ENCODE measurements at regions not wholly inside any gene's neighbourhood (a gene's known extent, or its start where the extent isn't known, plus 50 kb on each side); places are given as distances from the start of the nearest gene placed in this dataset.
"Not testable (repeated sequence)": the region's sequence is repeated elsewhere in the genome, so short reads cannot be mapped to it uniquely, and the experiment has no call there.

GRCh38 chr11:81802591-81802990 is 931.1 kb downstream of the FAM181B start:
- no peak for TF ChIP-seq EP300 (IDR thresholded peaks at IDR 0.05)
- no peak for TF ChIP-seq POLR2A (IDR thresholded peaks at IDR 0.05)
- no peak for TF ChIP-seq CTCF (IDR thresholded peaks at IDR 0.05)
- WGBS, 3 donors = 73 to 93% (median 91%) methylated on average over 3 of the region's 3 CpGs
- intact Hi-C loops (cut with DNase I) = no loop called here
- Histone ChIP-seq H3K4me1 (ENCODE audit: insufficient read depth) (no peaks in the 10 kb centered on the region), H3K27me3 (no peaks in the 10 kb centered on the region), H3K9me3 (no peaks in the 10 kb centered on the region), H3K27ac (no peak overlapping the region), H3K4me3 (no peak overlapping the region), H3K36me3 (no peaks in the 10 kb centered on the region)
- no peak for DNase-seq

- Histone ChIP-seq H3K27ac (no peak overlapping the region), H3K4me1 (ENCODE audit: insufficient read depth) (no peaks in the 10 kb centered on the region), H3K27me3 (no peaks in the 10 kb centered on the region), H3K4me3 (no peak overlapping the region), H3K9me3 (no peaks in the 10 kb centered on the region), H3K36me3 (no peaks in the 10 kb centered on the region)
- WGBS, 3 donors = 75 to 88% (median 87%) methylated on average over 4 of the region's 4 CpGs
- DNase-seq = no peak
- intact Hi-C loops (cut with DNase I) = no loop called here
- no peak for TF ChIP-seq CTCF (IDR thresholded peaks at IDR 0.05)
- TF ChIP-seq POLR2A (IDR thresholded peaks at IDR 0.05) = no peak
- TF ChIP-seq EP300 (IDR thresholded peaks at IDR 0.05) = no peak
These were observed 941.2 kb downstream of the FAM181B start for GRCh38 chr11:81792416-81792815.

GRCh38 chr11:81787584-81788049 is 946.0 kb downstream of the FAM181B start:
- Histone ChIP-seq H3K4me3 (no peak overlapping the region), H3K4me1 (ENCODE audit: insufficient read depth) (no peaks in the 10 kb centered on the region), H3K27me3 (no peaks in the 10 kb centered on the region), H3K36me3 (no peaks in the 10 kb centered on the region), H3K27ac (no peak overlapping the region), H3K9me3 (no peaks in the 10 kb centered on the region)
- no peak for TF ChIP-seq EP300 (IDR thresholded peaks at IDR 0.05)
- no peak for TF ChIP-seq CTCF (IDR thresholded peaks at IDR 0.05)
- no peak for TF ChIP-seq POLR2A (IDR thresholded peaks at IDR 0.05)
- intact Hi-C loops (cut with DNase I) = no loop called here
- 19 to 52% (median 32%) methylated on average over 1 of the region's 1 CpG for WGBS, 3 donors
- DNase-seq = no peak

- no peak overlapping the region for H3K27ac ChIP-seq
- TF ChIP-seq CTCF (IDR thresholded peaks at IDR 0.05) = no peak
- no peak for DNase-seq
- H3K36me3 ChIP-seq = no peaks in the 10 kb centered on the region
- H3K27me3 ChIP-seq = no peaks in the 10 kb centered on the region
- H3K4me3 ChIP-seq = no peak overlapping the region
- no peaks in the 10 kb centered on the region for H3K4me1 ChIP-seq (ENCODE audit: insufficient read depth)
- WGBS, 3 donors = 5 to 10% (median 8%) methylated on average over 3 of the region's 3 CpGs
- intact Hi-C loops (cut with DNase I) = no loop called here
- H3K9me3 ChIP-seq = no peaks in the 10 kb centered on the region
These were observed 961.5 kb downstream of the FAM181B start for GRCh38 chr11:81772166-81772565.

- DNase-seq; H3K4me1 ChIP-seq (ENCODE audit: insufficient read depth); H3K36me3 ChIP-seq; H3K9me3 ChIP-seq; H3K27ac ChIP-seq; intact Hi-C loops (cut with DNase I); H3K4me3 ChIP-seq; H3K27me3 ChIP-seq: not testable (repeated sequence)
- WGBS, 3 donors = 45 to 80% (median 66%) methylated on average over 5 of the region's 5 CpGs
These were observed 963.8 kb downstream of the FAM181B start for GRCh38 chr11:81769906-81770305.
